ENCODE measurements at regions not wholly inside any gene's neighbourhood (a gene's known extent, or its start where the extent isn't known, plus 50 kb on each side); places are given as distances from the start of the nearest gene placed in this dataset.
A peak's percentile ranks its signal among the peaks of the same experiment; 100 is the strongest.
"Not testable (repeated sequence)": the region's sequence is repeated elsewhere in the genome, so short reads cannot be mapped to it uniquely, and the experiment has no call there.

- Histone ChIP-seq H3K27ac (no peak overlapping the region), H3K4me1 (no peaks in the 10 kb centered on the region), H3K27me3 (peaks cover 7% of the 10 kb centered on the region), H3K36me3 (no peaks in the 10 kb centered on the region), H3K9me3 (no peaks in the 10 kb centered on the region), H3K4me3 (no peak overlapping the region)
- DNase-seq (ENCODE audit: low spot score in 2 of 2) = peak in 1 of 2 donors; percentile 67
- peak; percentile 52 to 78 (median 69) for TF ChIP-seq CTCF (IDR thresholded peaks at IDR 0.05)
- intact Hi-C loops (cut with DNase I) = no loop called here
These were observed 375.0 kb downstream of the TYW1 start for GRCh38 chr7:67371429-67372305.

GRCh38 chr7:67373389-67373788, 376.8 kb downstream of the TYW1 start:
- H3K9me3 ChIP-seq; DNase-seq (ENCODE audit: low spot score in 2 of 2); H3K4me3 ChIP-seq; H3K27ac ChIP-seq; H3K36me3 ChIP-seq; H3K4me1 ChIP-seq; H3K27me3 ChIP-seq; intact Hi-C loops (cut with DNase I): not testable (repeated sequence)

DNA sequence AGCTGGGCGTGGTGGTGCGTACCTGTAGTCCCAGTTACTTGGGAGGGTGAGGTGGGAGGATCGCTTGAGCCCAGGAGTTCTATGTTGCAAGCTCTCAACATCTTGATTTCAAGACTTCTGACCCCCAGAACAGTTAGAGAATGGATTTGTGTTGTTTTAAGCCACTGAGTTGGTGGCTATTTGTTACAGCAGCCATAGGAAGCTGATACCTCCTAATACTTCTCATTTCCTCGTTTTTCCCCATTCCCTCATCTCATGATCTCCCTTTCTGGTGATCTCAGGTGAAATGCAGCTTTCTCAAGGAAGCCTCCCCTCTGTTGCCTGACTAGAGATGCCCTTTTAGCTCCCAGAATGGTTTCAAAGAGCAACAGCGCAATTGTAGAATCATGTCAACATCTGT, 378.8 kb downstream of the TYW1 start:
- DNase-seq (ENCODE audit: low spot score in 2 of 2) = no peak
- H3K36me3 ChIP-seq = no peaks in the 10 kb centered on the region
- intact Hi-C loops (cut with DNase I) = no loop called here
- no peak for TF ChIP-seq CTCF (IDR thresholded peaks at IDR 0.05)
- no peaks in the 10 kb centered on the region for H3K4me1 ChIP-seq
- H3K9me3 ChIP-seq = no peaks in the 10 kb centered on the region
- H3K27me3 ChIP-seq = peaks cover 7% of the 10 kb centered on the region
- no peak overlapping the region for H3K4me3 ChIP-seq
- no peak overlapping the region for H3K27ac ChIP-seq

GRCh38 chr7:67377939-67378862, 381.6 kb downstream of the TYW1 start:
- Histone ChIP-seq H3K27ac (no peak overlapping the region), H3K27me3 (no peaks in the 10 kb centered on the region), H3K36me3 (no peaks in the 10 kb centered on the region), H3K9me3 (no peaks in the 10 kb centered on the region), H3K4me1 (no peaks in the 10 kb centered on the region), H3K4me3 (no peak overlapping the region)
- TF ChIP-seq CTCF (IDR thresholded peaks at IDR 0.05) = peak; percentile 37 to 65 (median 49)
- peak in 1 of 2 donors; percentile 63 for DNase-seq (ENCODE audit: low spot score in 2 of 2)
- intact Hi-C loops (cut with DNase I) = no loop called here

- Histone ChIP-seq H3K36me3 (no peaks in the 10 kb centered on the region), H3K9me3 (no peaks in the 10 kb centered on the region), H3K4me1 (no peaks in the 10 kb centered on the region), H3K27me3 (no peaks in the 10 kb centered on the region), H3K4me3 (no peak overlapping the region), H3K27ac (no peak overlapping the region)
- DNase-seq (ENCODE audit: low spot score in 2 of 2) = no peak
- intact Hi-C loops (cut with DNase I) = no loop called here
- no peak for TF ChIP-seq CTCF (IDR thresholded peaks at IDR 0.05)
These were observed 383.7 kb downstream of the TYW1 start for GRCh38 chr7:67380326-67380725.

GRCh38 chr7:67380858-67381257, 384.2 kb downstream of the TYW1 start:
- intact Hi-C loops (cut with DNase I) = no loop called here
- no peak for TF ChIP-seq CTCF (IDR thresholded peaks at IDR 0.05)
- no peak for DNase-seq (ENCODE audit: low spot score in 2 of 2)

More at GRCh38 chr7:67380858-67381257, 384.2 kb downstream of the TYW1 start:
- Histone ChIP-seq H3K4me1 (no peaks in the 10 kb centered on the region), H3K27me3 (no peaks in the 10 kb centered on the region), H3K27ac (no peak overlapping the region), H3K4me3 (no peak overlapping the region), H3K9me3 (no peaks in the 10 kb centered on the region), H3K36me3 (no peaks in the 10 kb centered on the region)
